ENCODE measurements at regions not wholly inside any gene's neighbourhood (a gene's known extent, or its start where the extent isn't known, plus 50 kb on each side); places are given as distances from the start of the nearest gene placed in this dataset.

DNA sequence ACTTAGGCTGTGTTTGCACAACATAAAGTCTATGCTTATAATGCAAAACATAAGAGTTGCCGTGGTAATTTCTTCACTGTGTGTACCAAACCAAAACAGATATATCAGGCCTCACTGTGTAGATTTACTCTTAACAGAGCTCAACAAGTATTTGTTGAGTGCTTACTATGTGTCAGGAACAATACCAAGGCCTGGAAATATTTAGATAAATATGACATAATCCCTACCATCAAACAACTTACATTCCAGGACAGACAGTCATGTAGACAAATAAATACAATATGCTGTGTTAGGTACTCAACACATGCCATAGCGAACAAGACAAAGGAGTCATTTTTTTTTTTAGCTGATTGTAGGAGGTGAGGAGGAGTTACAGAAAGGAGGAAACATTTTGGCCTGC, 554.0 kb downstream of the NSUN3 start:
- H3K4me2 ChIP-seq (ENCODE audit: low read length): no peak overlapping the region
- H3K79me2 ChIP-seq (ENCODE audit: insufficient read depth, low read length): no peaks in the 10 kb centered on the region
- RAD21 ChIA-PET (ENCODE audit: low non-redundant PET in 1 of 2, low total read pairs in 2 of 2, uncharacterized antibody in 2 of 2, unreplicated experiment in 2 of 2): no interaction called here
- no peak overlapping the region for H2AFZ ChIP-seq (ENCODE audit: low read depth, low read length, poor library complexity, severe bottlenecking)
- H3K36me3 ChIP-seq (ENCODE audit: control insufficient read depth in 1 of 2, insufficient read depth in 2 of 2, low read length in 2 of 2): no peaks in the 10 kb centered on the region
- no peaks in the 10 kb centered on the region for H4K20me1 ChIP-seq (ENCODE audit: insufficient read depth)
- no peaks in the 10 kb centered on the region for H3K9me2 ChIP-seq (ENCODE audit: insufficient read depth)
- TF ChIP-seq TCF7L2 (IDR thresholded peaks at IDR 0.05; ENCODE audit: borderline replicate concordance, extremely low read depth, insufficient read depth, insufficient read length) (no peak), ELF1 (IDR thresholded peaks at IDR 0.05; ENCODE audit: borderline replicate concordance, low read depth) (no peak), RAD21 (IDR thresholded peaks at IDR 0.05; ENCODE audit: low read depth) (no peak), CEBPB (IDR thresholded peaks at IDR 0.05; ENCODE audit: low read depth) (no peak), YY1 (IDR thresholded peaks at IDR 0.05; ENCODE audit: extremely low read depth, insufficient replicate concordance, low read depth, low read length) (no peak), SIN3A (IDR thresholded peaks at IDR 0.05; ENCODE audit: low read depth) (no peak), EZH2 (IDR thresholded peaks at IDR 0.05) (no peak), ZNF274 (IDR thresholded peaks at IDR 0.05; ENCODE audit: low read depth, low read length) (no peak), SP1 (IDR thresholded peaks at IDR 0.05; ENCODE audit: low read depth) (no peak), JUND (IDR thresholded peaks at IDR 0.05) (no peak), POLR2AphosphoS5 (IDR thresholded peaks at IDR 0.05; ENCODE audit: low read depth, low read length) (no peak), SRF (IDR thresholded peaks at IDR 0.05; ENCODE audit: low read depth) (no peak), POLR2A (IDR thresholded peaks at IDR 0.05; ENCODE audit: borderline replicate concordance, extremely low read depth, insufficient read depth, insufficient read length) (no peak)
- TF ChIP-seq, protein P1, sequence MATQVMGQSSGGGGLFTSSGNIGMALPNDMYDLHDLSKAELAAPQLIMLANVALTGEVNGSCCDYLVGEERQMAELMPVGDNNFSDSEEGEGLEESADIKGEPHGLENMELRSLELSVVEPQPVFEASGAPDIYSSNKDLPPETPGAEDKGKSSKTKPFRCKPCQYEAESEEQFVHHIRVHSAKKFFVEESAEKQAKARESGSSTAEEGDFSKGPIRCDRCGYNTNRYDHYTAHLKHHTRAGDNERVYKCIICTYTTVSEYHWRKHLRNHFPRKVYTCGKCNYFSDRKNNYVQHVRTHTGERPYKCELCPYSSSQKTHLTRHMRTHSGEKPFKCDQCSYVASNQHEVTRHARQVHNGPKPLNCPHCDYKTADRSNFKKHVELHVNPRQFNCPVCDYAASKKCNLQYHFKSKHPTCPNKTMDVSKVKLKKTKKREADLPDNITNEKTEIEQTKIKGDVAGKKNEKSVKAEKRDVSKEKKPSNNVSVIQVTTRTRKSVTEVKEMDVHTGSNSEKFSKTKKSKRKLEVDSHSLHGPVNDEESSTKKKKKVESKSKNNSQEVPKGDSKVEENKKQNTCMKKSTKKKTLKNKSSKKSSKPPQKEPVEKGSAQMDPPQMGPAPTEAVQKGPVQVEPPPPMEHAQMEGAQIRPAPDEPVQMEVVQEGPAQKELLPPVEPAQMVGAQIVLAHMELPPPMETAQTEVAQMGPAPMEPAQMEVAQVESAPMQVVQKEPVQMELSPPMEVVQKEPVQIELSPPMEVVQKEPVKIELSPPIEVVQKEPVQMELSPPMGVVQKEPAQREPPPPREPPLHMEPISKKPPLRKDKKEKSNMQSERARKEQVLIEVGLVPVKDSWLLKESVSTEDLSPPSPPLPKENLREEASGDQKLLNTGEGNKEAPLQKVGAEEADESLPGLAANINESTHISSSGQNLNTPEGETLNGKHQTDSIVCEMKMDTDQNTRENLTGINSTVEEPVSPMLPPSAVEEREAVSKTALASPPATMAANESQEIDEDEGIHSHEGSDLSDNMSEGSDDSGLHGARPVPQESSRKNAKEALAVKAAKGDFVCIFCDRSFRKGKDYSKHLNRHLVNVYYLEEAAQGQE (IDR thresholded peaks at IDR 0.05; ENCODE audit: low read depth): no peak
- TF ChIP-seq, protein P2, sequence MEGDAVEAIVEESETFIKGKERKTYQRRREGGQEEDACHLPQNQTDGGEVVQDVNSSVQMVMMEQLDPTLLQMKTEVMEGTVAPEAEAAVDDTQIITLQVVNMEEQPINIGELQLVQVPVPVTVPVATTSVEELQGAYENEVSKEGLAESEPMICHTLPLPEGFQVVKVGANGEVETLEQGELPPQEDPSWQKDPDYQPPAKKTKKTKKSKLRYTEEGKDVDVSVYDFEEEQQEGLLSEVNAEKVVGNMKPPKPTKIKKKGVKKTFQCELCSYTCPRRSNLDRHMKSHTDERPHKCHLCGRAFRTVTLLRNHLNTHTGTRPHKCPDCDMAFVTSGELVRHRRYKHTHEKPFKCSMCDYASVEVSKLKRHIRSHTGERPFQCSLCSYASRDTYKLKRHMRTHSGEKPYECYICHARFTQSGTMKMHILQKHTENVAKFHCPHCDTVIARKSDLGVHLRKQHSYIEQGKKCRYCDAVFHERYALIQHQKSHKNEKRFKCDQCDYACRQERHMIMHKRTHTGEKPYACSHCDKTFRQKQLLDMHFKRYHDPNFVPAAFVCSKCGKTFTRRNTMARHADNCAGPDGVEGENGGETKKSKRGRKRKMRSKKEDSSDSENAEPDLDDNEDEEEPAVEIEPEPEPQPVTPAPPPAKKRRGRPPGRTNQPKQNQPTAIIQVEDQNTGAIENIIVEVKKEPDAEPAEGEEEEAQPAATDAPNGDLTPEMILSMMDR (IDR thresholded peaks at IDR 0.05 in 2 of 3, conservative IDR thresholded peaks at IDR 0.05 in 1 of 3; ENCODE audit: borderline replicate concordance in 1 of 3, insufficient read depth in 1 of 3, low read depth in 2 of 3, low read length in 2 of 3): no peak
- TF ChIP-seq, protein P3, sequence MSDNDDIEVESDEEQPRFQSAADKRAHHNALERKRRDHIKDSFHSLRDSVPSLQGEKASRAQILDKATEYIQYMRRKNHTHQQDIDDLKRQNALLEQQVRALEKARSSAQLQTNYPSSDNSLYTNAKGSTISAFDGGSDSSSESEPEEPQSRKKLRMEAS (IDR thresholded peaks at IDR 0.05): no peak
- TF ChIP-seq, protein P4, sequence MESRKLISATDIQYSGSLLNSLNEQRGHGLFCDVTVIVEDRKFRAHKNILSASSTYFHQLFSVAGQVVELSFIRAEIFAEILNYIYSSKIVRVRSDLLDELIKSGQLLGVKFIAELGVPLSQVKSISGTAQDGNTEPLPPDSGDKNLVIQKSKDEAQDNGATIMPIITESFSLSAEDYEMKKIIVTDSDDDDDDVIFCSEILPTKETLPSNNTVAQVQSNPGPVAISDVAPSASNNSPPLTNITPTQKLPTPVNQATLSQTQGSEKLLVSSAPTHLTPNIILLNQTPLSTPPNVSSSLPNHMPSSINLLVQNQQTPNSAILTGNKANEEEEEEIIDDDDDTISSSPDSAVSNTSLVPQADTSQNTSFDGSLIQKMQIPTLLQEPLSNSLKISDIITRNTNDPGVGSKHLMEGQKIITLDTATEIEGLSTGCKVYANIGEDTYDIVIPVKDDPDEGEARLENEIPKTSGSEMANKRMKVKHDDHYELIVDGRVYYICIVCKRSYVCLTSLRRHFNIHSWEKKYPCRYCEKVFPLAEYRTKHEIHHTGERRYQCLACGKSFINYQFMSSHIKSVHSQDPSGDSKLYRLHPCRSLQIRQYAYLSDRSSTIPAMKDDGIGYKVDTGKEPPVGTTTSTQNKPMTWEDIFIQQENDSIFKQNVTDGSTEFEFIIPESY (IDR thresholded peaks at IDR 0.05; ENCODE audit: extremely low read depth, insufficient replicate concordance, low read length): no peak
- CTCF ChIA-PET: no interaction called here
- H3K4me1 ChIP-seq (ENCODE audit: control insufficient read depth in 1 of 2, insufficient read depth in 2 of 2, low read length in 2 of 2): no peaks in the 10 kb centered on the region
- H3K9me3 ChIP-seq (ENCODE audit: control insufficient read depth in 1 of 2, insufficient read depth in 1 of 2, low read depth in 1 of 2, low read length in 2 of 2): peaks cover 3 to 37% of the 10 kb centered on the region in 2 experiments; a peak in 2 of 4 replicates
- ATAC-seq: no peak
- H3K4me3 ChIP-seq (replicated peaks in 1 of 2; ENCODE audit: low read depth in 1 of 2, low read length in 2 of 2): no peak overlapping the region
- BruUV-seq (replicated peaks): no TSS peak
- no peaks in the 10 kb centered on the region for H3K27me3 ChIP-seq (ENCODE audit: insufficient read depth, low read length)
- no peak overlapping the region for H3K9ac ChIP-seq (ENCODE audit: low read length)
- intact Hi-C loops (cut with micrococcal nuclease): no loop called here
- H3K27ac ChIP-seq (ENCODE audit: low read depth, low read length): no peak overlapping the region
- POLR2A ChIA-PET: no interaction called here
- no peak for DNase-seq (ENCODE audit: low read depth, low spot score)
